ENCODE measurements at regions not wholly inside any gene's neighbourhood (a gene's known extent, or its start where the extent isn't known, plus 50 kb on each side); places are given as distances from the start of the nearest gene placed in this dataset.

- TF ChIP-seq CTCF (IDR thresholded peaks at IDR 0.05; ENCODE audit: low read depth, low read length, poor library complexity, severe bottlenecking) (no peak), EZH2phosphoT487 (IDR thresholded peaks at IDR 0.05; ENCODE audit: borderline replicate concordance, low read length) (no peak)
Observed at GRCh38 chr9:86867804-86868313, 79.4 kb downstream of the GAS1 start.

Measured in DOHH2 (cell line).